Retina (tissue), 1 donor: ENCODE measurements at regions not wholly inside any gene's neighbourhood (a gene's known extent, or its start where the extent isn't known, plus 50 kb on each side); places are given as distances from the start of the nearest gene placed in this dataset.
A peak's percentile ranks its signal among the peaks of the same experiment; 100 is the strongest.
"Not testable (repeated sequence)": the region's sequence is repeated elsewhere in the genome, so short reads cannot be mapped to it uniquely, and the experiment has no call there.

Experiments
- DNase-seq: peaks from one replicate; pipeline ENCODE4 v3.0.0-alpha.2; 2016

- DNase-seq: no peak
Observed at GRCh38 chr11:49442669-49443068, 234.3 kb upstream of the FOLH1 start.

GRCh38 chr11:49439901-49440300 is 231.5 kb upstream of the FOLH1 start:
- not testable (repeated sequence) for DNase-seq

GRCh38 chr11:49434308-49434707 is 225.9 kb upstream of the FOLH1 start:
- not testable (repeated sequence) for DNase-seq

GRCh38 chr11:49432242-49432848 is 223.9 kb upstream of the FOLH1 start:
- DNase-seq: no peak

- DNase-seq: no peak
Observed at GRCh38 chr11:49424136-49424535, 215.7 kb upstream of the FOLH1 start.

GRCh38 chr11:49418877-49419276 is 210.5 kb upstream of the FOLH1 start:
- not testable (repeated sequence) for DNase-seq

- DNase-seq: no peak
Observed at GRCh38 chr11:49405743-49406142, 197.3 kb upstream of the FOLH1 start.

- not testable (repeated sequence) for DNase-seq
Observed at GRCh38 chr11:49395789-49396188, 187.4 kb upstream of the FOLH1 start.

GRCh38 chr11:49390362-49390761 is 182.0 kb upstream of the FOLH1 start:
- not testable (repeated sequence) for DNase-seq

GRCh38 chr11:49389149-49389548 is 180.7 kb upstream of the FOLH1 start:
- DNase-seq: peak; percentile 49

GRCh38 chr11:49384371-49384770 is 176.0 kb upstream of the FOLH1 start:
- DNase-seq: not testable (repeated sequence)

GRCh38 chr11:49377978-49378377 is 169.6 kb upstream of the FOLH1 start:
- DNase-seq: no peak

GRCh38 chr11:49373866-49374265 is 165.5 kb upstream of the FOLH1 start:
- DNase-seq: not testable (repeated sequence)

- DNase-seq: not testable (repeated sequence)
Observed at GRCh38 chr11:49373385-49373784, 165.0 kb upstream of the FOLH1 start.

GRCh38 chr11:49372137-49372536 is 163.7 kb upstream of the FOLH1 start:
- not testable (repeated sequence) for DNase-seq

GRCh38 chr11:49368556-49368955 is 160.2 kb upstream of the FOLH1 start:
- not testable (repeated sequence) for DNase-seq

GRCh38 chr11:49365375-49365774 is 157.0 kb upstream of the FOLH1 start:
- not testable (repeated sequence) for DNase-seq

- DNase-seq: not testable (repeated sequence)
Observed at GRCh38 chr11:49362994-49363393, 154.6 kb upstream of the FOLH1 start.

GRCh38 chr11:49354536-49354935 is 146.1 kb upstream of the FOLH1 start:
- not testable (repeated sequence) for DNase-seq

- not testable (repeated sequence) for DNase-seq
Observed at GRCh38 chr11:49352868-49353267, 144.5 kb upstream of the FOLH1 start.

- not testable (repeated sequence) for DNase-seq
Observed at GRCh38 chr11:49346627-49347026, 138.2 kb upstream of the FOLH1 start.

- not testable (repeated sequence) for DNase-seq
Observed at GRCh38 chr11:49328485-49329186, 120.2 kb upstream of the FOLH1 start.

- DNase-seq: not testable (repeated sequence)
Observed at GRCh38 chr11:49327766-49328165, 119.4 kb upstream of the FOLH1 start.

- not testable (repeated sequence) for DNase-seq
Observed at GRCh38 chr11:49326651-49327050, 118.2 kb upstream of the FOLH1 start.
